Uterus (tissue), 3 donors: ENCODE measurements at regions not wholly inside any gene's neighbourhood (a gene's known extent, or its start where the extent isn't known, plus 50 kb on each side); places are given as distances from the start of the nearest gene placed in this dataset.

Source experiments
- DNase-seq, 2 donors: peaks; one replicate each; pipeline ENCODE4 v3.0.0-alpha.2; 2019 to 2020
- H3K27ac ChIP-seq, 2 donors: fragments of 200-600 bp; sonication (generic); 1 replicate in 1 of 2; 2 replicates in 1 of 2; pipeline ENCODE4 v1.5.1; 2016 to 2018
- H3K27me3 ChIP-seq, 2 donors: fragments of 200-600 bp; sonication (generic); one replicate each; pipeline ENCODE4 v1.5.1; 2018 to 2019; ENCODE audit warnings: control low read depth in 1 of 2
- H3K36me3 ChIP-seq, 2 donors: fragments of 200-600 bp; sonication (generic); one replicate each; pipeline ENCODE4 v1.5.1; 2019; ENCODE audit warnings: control low read depth in 1 of 2
- H3K4me1 ChIP-seq, 2 donors: fragments of 200-600 bp; sonication (generic); one replicate each; pipeline ENCODE4 v1.5.1; 2018 to 2019; ENCODE audit warnings: control low read depth in 1 of 2
- H3K4me3 ChIP-seq, 2 donors: fragments of 200-600 bp; sonication (generic); 1 replicate in 1 of 2; 2 replicates in 1 of 2; pipeline ENCODE4 v1.5.1; 2018 to 2019; ENCODE audit warnings: mild to moderate bottlenecking in 1 of 2
- H3K9me3 ChIP-seq, 2 donors: fragments of 200-600 bp; sonication (generic); one replicate each; pipeline ENCODE4 v1.5.1; 2019; ENCODE audit warnings: control low read depth in 1 of 2
- CTCF ChIP-seq, 4 experiments: fragments of 200-600 bp in 2 of 4; fragments of 450-650 bp in 2 of 4; sonication (generic) in 2 of 4; IDR thresholded peaks; one replicate each; pipeline ENCODE4 v1.5.1; 2016 to 2019; ENCODE audit warnings: antibody characterized with exemption in 4 of 4, mild to moderate bottlenecking in 2 of 4, moderate library complexity in 1 of 4
- POLR2A ChIP-seq, 2 donors: fragments of 450-650 bp; IDR thresholded peaks; one replicate each; pipeline ENCODE4 v1.6.1; 2016; ENCODE audit warnings: antibody characterized with exemption in 2 of 2, mild to moderate bottlenecking in 1 of 2, moderate library complexity in 1 of 2
- intact Hi-C: fragments of 100-400 bp; cut with DNase I; formaldehyde crosslinking; loops from one replicate; pipeline ENCODE4 v1.15.1; 2023; ENCODE audit warnings: low total_unique reads
- donor health status: DM: yes; HTN: yes; CAD: no.

DNA sequence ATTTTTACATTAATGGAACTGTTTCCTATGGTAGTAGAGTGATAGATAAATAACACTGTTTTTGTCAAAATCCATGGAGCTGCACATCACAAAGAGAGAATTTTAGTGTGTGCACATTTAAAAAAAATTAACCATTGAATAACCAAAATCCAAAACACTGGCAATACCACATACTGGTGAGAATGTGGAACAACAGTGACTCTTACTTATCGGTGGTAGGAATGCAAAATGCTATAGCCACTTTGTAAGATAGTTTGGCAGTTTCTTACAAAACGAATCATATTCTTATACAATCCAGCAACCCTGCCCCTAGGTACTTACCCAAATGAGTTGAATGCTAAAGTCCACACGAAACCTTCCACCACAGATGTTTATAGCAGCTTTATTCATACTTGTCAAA, 229.6 kb upstream of the GPR101 start:
- no peak for DNase-seq
- H3K27me3 ChIP-seq = no peaks in the 10 kb centered on the region
- H3K9me3 ChIP-seq = no peaks in the 10 kb centered on the region
- intact Hi-C loops = no loop called here
- H3K4me1 ChIP-seq = no peaks in the 10 kb centered on the region
- H3K4me3 ChIP-seq = no peak overlapping the region
- no peak overlapping the region for H3K27ac ChIP-seq
- no peaks in the 10 kb centered on the region for H3K36me3 ChIP-seq
- TF ChIP-seq POLR2A (IDR thresholded peaks at IDR 0.05) = no peak
- no peak for TF ChIP-seq CTCF (IDR thresholded peaks at IDR 0.05)

DNA sequence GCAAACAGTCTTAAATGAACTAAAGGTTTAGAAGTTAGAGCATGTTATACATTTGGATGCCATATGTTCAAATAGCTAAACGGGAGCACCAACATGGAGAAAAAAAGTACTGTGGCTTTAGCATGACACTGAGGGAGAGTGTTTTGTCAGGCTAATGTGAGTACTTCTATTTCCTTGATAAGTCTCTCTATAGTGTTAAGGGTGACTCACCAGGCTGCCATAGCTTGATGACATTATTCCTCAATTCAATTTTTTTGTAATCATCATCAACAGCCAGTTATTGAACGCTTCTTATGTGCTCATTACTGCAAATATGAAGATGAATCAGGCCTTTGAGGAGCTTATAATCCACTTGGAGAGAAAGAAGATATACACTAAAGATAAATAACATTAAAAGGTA, 211.4 kb upstream of the GPR101 start:
- no peak for DNase-seq
- no peaks in the 10 kb centered on the region for H3K9me3 ChIP-seq
- H3K36me3 ChIP-seq = no peaks in the 10 kb centered on the region
- no peaks in the 10 kb centered on the region for H3K4me1 ChIP-seq
- H3K4me3 ChIP-seq = no peak overlapping the region
- H3K27ac ChIP-seq = no peak overlapping the region
- TF ChIP-seq POLR2A (IDR thresholded peaks at IDR 0.05) = no peak
- no peak for TF ChIP-seq CTCF (IDR thresholded peaks at IDR 0.05)
- intact Hi-C loops = no loop called here
- H3K27me3 ChIP-seq = peaks cover 0 to 5% of the 10 kb centered on the region in 2 donors

DNA sequence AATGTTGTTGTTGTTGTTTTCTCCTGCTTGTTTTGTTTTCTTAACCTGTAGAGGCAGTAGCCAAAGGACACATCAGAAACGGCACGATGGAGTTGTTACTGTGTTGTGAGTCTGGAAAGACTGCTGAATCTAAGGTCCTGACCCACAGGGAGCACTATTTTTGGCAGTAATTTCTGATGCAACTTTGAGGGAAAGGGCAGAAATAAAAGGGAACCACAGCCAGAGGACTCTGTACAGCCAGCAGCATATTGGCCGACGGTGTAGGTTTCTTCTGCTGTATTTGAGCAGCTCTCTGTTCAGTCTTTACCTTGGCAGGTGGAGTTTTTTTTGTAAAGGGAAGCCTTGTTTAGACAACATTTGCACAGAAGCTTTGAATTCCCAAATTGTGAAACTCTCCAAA, 203.0 kb upstream of the GPR101 start:
- H3K4me3 ChIP-seq = no peak overlapping the region
- no peaks in the 10 kb centered on the region for H3K4me1 ChIP-seq
- intact Hi-C loops = no loop called here
- DNase-seq = no peak
- no peaks in the 10 kb centered on the region for H3K27me3 ChIP-seq
- TF ChIP-seq CTCF (IDR thresholded peaks at IDR 0.05) = no peak
- H3K36me3 ChIP-seq = no peaks in the 10 kb centered on the region
- no peak overlapping the region for H3K27ac ChIP-seq
- no peaks in the 10 kb centered on the region for H3K9me3 ChIP-seq

DNA sequence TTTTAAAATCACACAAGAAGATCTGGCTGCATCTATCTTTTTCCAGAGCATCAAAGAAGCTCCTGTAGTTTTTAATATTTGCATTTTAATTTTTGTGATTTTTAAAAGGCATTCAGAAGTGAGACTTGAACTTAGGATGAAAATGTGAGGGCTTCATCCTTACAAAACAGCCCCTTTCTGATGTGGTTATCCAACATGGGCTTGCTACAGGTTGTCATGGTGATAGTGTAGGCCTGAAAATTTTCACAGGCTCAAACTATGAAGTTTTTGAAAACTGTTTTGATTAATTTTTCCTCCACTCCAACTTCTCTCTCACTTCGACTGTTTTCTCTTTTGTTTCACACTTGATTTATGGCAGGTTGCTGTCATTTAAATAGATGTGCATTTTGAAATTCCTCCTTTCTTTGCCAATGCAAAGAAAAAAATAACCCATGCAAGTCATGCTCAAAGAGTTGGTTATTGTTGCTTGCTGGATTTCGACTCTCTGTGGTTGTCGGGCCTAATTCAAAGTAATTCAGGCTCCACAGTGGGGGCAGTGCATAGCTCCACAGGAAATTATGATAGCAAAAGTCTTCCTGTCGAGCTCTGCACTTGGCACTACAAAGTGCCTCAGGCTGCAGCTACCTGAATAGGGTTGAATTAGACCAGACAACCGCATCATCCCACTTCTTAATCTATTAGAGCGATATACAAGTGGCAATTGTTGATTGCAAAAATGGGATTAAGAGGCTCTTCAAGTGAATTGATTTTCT, 201.0 kb upstream of the GPR101 start:
- intact Hi-C loops = no loop called here
- Histone ChIP-seq H3K27ac (no peak overlapping the region), H3K4me1 (no peaks in the 10 kb centered on the region), H3K4me3 (no peak overlapping the region), H3K36me3 (no peaks in the 10 kb centered on the region), H3K9me3 (no peaks in the 10 kb centered on the region), H3K27me3 (no peaks in the 10 kb centered on the region)
- DNase-seq = no peak
- TF ChIP-seq POLR2A (IDR thresholded peaks at IDR 0.05) (no peak), CTCF (IDR thresholded peaks at IDR 0.05) (no peak)

DNA sequence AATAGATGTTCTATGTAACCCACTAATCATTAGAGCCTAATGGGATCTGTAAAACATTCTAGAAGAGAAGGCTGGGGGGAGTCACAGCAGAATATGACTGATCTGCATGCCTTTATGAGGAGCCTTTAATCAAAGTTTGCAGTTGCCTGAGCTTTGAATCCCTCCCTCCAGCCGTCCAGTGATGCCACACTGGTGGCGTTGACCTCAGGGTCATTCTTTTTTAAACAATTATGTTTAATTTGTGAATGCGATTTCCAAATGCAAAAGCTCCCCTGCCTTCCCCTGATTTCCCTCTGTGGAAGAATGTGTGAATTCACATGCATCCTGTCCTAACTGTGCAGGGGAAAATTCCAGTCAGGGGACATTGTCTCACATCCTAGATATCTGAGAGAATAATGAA, 199.7 kb upstream of the GPR101 start:
- TF ChIP-seq CTCF (IDR thresholded peaks at IDR 0.05) (no peak), POLR2A (IDR thresholded peaks at IDR 0.05) (no peak)
- intact Hi-C loops = no loop called here
- Histone ChIP-seq H3K27me3 (no peaks in the 10 kb centered on the region), H3K27ac (no peak overlapping the region), H3K9me3 (no peaks in the 10 kb centered on the region), H3K4me3 (no peak overlapping the region), H3K4me1 (no peaks in the 10 kb centered on the region), H3K36me3 (no peaks in the 10 kb centered on the region)
- DNase-seq = no peak
